ENCODE measurements at regions not wholly inside any gene's neighbourhood (a gene's known extent, or its start where the extent isn't known, plus 50 kb on each side); places are given as distances from the start of the nearest gene placed in this dataset.
A peak's percentile ranks its signal among the peaks of the same experiment; 100 is the strongest.

GRCh38 chr4:140277576-140277975 lies 95.9 kb upstream of the SCOC start:
- no peak for DNase-seq

GRCh38 chr4:140271553-140271952 lies 101.9 kb upstream of the SCOC start:
- DNase-seq = no peak

- no peak for DNase-seq
Measured at GRCh38 chr4:140269369-140269768, 104.1 kb upstream of the SCOC start.

GRCh38 chr4:140268186-140268841 lies 105.1 kb upstream of the SCOC start:
- DNase-seq = no peak

GRCh38 chr4:140267576-140267975 lies 105.9 kb upstream of the SCOC start:
- no peak for DNase-seq

- DNase-seq = peak; percentile 30
Measured at GRCh38 chr4:140266958-140267568, 106.4 kb upstream of the SCOC start.

- DNase-seq = no peak
Measured at GRCh38 chr4:140260227-140260626, 106.2 kb upstream of the MAML3 start.

- DNase-seq = no peak
Measured at GRCh38 chr4:140258476-140258875, 104.5 kb upstream of the MAML3 start.

- DNase-seq = no peak
Measured at GRCh38 chr4:140257461-140258305, 103.7 kb upstream of the MAML3 start.

GRCh38 chr4:140256941-140257340 lies 103.0 kb upstream of the MAML3 start:
- DNase-seq = no peak

GRCh38 chr4:140256335-140256734 lies 102.4 kb upstream of the MAML3 start:
- DNase-seq = no peak

- DNase-seq = no peak
Measured at GRCh38 chr4:140255927-140256326, 101.9 kb upstream of the MAML3 start.

GRCh38 chr4:140255467-140255866 lies 101.5 kb upstream of the MAML3 start:
- DNase-seq = no peak

GRCh38 chr4:140254651-140255299 lies 100.8 kb upstream of the MAML3 start:
- no peak for DNase-seq

GRCh38 chr4:140253556-140254027 lies 99.6 kb upstream of the MAML3 start:
- no peak for DNase-seq

- peak; percentile 60 for DNase-seq
Measured at GRCh38 chr4:140252742-140253555, 99.0 kb upstream of the MAML3 start.

- DNase-seq = no peak
Measured at GRCh38 chr4:140252141-140252741, 98.3 kb upstream of the MAML3 start.

- DNase-seq = no peak
Measured at GRCh38 chr4:140251571-140251970, 97.6 kb upstream of the MAML3 start.

- DNase-seq = no peak
Measured at GRCh38 chr4:140250989-140251552, 97.1 kb upstream of the MAML3 start.

GRCh38 chr4:140249351-140249750 lies 95.4 kb upstream of the MAML3 start:
- DNase-seq = no peak

GRCh38 chr4:140247237-140247636 lies 93.3 kb upstream of the MAML3 start:
- no peak for DNase-seq

GRCh38 chr4:140246216-140246615 lies 92.2 kb upstream of the MAML3 start:
- DNase-seq = no peak
